Superior temporal gyrus (tissue), 1 donor: ENCODE measurements at regions not wholly inside any gene's neighbourhood (a gene's known extent, or its start where the extent isn't known, plus 50 kb on each side); places are given as distances from the start of the nearest gene placed in this dataset.
A peak's percentile ranks its signal among the peaks of the same experiment; 100 is the strongest.
"Not testable (repeated sequence)": the region's sequence is repeated elsewhere in the genome, so short reads cannot be mapped to it uniquely, and the experiment has no call there.

ENCODE experiments used
- DNase-seq: peaks from one replicate; pipeline ENCODE4 v3.0.0-alpha.2; 2016; ENCODE audit errors: extremely low spot score

DNA sequence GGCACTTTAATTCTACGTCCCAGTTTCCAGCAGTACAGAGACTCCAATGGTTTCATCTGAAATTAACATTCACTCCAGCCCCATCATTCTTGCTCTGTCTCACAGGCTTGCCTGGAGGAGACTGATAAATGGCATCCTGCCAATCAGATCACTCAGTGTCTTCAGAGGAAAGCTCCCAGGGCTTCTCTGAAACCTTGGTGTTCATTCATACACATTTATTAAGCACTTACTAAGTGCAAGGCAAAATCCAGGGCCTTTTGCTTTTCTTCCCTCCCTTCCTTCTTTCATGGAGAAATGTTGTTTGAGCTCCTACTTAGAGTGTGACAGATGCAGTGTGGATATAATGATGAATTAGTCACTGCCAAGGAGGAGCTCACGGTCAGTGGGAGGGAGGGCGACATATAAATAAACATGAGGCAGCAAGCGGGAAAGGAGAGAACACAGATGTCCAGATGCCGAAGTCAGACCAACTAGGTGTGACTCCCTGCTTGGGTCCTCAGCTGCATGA lies 106.7 kb upstream of the DTNBP1 start:
- DNase-seq: peak; percentile 22

DNA sequence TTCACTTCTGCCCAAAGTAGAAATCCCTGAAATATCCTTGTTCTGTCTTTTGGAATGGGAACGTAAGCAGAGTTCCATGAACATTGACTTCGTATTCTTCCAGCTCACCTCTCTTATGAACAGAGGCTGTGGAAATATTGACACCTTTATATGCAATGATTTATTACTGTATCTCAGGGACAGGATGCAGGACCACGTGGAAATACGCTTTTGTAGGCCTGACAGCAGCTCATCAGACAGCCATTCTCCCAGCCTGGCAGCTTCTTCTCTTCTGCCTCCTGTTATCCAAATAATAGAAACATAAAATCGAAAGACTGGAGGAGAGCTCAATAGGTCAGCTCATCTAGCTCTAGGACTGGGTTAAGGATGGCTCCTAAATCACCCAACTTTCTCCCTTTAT lies 106.2 kb upstream of the DTNBP1 start:
- no peak for DNase-seq

DNA sequence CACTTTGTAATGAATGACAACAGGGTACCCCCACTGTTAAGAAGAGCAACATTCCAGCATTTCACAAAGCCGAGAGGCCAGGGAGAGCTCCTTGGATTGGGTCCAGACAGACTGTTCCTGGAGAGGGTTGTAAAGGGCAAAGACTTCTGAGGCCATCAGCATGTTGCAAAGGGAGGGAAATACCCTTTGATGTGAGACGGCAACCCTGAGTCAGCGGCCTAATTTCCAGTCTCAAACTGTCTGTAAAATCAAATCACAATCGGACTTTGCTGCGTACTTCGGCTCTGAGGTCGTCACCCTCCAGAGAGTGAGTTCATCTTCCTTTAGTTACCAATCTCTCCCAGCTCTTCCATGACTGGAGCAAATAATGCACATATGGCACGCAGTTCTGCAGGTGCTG lies 101.0 kb upstream of the DTNBP1 start:
- no peak for DNase-seq

DNA sequence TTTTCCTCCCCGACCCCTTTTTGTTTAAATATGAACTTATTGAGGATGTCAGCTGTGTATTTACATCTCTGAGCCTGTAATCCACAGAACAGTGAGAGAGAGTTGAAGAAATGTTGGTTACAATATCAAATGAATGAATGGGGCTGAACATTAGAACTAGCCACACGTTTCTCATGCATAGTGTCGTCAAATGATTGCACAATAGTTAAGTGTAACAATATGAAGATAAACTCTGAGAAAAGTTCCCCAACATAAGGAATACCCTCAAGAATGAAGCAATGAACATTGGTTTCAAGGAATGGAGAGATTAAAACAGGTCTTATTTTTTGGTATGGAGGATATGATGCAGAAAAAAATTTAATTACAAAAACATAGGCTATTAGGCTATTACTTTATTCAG lies 100.5 kb upstream of the DTNBP1 start:
- DNase-seq: no peak

DNA sequence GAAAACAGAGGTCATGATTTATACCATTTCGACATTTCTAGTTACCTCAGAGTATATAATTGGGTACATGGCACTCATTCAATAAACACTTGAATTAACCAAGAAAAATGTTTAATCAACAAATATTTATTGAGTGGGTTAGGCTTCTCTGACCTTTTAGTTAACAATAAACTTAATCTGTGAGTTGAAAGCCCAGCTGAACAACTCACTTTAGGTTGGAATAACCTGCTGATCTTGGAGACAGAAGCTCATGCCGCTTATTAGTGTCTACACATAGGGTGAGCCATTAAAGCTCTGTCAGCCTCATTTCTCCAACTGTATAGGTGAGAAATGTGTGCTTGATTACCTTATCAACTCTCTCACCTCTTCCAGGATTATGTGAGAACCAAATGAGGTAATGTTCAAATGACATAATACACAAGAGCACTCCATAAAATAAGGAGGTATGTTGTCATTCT lies 98.2 kb upstream of the DTNBP1 start:
- DNase-seq: no peak

DNA sequence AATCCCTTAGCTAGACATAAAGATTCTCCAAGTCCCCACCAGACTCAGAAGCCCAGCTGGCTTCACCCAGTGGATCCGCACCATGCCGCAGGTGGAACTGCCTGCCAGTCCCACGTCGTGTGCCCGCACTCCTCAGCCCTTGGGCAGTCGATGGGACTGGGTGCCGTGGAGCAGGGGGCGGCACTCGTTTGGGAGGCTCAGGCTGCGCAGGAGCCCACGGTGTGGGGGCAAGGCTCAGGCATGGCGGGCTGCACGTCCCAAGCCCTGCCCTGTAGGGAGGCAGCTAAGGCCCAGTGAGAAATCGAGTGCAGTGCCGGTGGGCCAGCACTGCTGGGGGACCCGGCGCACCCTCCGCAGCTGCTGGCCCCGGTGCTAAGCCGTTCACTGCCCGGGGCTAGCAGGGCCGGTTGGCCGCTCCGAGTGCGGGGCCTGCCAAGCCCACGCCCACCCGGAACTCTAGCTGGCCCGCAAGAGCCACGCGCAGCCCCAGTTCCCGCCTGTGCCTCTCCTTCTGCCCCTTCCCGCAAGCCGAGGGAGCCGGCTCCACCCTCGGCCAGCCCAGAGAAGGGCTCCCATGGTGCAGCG lies 95.9 kb upstream of the DTNBP1 start:
- no peak for DNase-seq

DNA sequence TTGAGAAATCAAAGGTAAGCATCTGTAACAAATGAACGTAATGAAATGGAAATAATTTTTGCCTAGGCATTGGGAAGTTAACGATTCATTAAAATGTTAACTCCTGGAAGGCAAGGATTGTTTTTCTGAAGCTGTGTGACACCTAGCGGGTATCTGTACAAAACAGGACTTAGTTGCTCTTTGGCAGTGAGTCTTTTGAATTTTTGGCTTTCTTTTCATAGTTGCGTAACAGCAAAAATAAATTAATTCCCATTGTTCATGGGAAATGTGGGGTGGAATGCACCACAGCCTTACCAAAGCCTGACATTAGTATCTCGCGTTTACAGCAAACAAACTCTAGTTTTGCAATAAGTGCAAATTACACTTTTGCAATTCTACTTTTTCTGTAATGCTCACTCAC lies 92.7 kb upstream of the DTNBP1 start:
- no peak for DNase-seq

DNA sequence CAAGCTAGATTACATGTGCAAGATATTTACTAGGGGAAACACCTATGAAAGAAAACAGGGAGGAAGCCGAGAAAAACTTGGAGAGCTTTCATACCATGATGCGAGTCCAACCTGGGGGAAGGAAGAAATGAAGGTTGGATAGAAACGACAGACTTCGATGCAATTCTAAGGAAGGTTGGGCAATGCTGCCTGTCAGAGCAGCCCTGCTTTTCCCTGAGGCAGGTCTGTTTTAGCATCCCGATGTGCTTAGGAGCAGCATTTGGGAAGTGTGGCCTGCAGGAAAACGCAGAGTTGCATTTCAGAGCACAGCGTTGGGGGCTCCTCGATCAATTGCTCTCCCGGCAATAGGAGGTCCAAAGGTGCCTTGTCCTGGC lies 91.9 kb upstream of the DTNBP1 start:
- DNase-seq: no peak

DNA sequence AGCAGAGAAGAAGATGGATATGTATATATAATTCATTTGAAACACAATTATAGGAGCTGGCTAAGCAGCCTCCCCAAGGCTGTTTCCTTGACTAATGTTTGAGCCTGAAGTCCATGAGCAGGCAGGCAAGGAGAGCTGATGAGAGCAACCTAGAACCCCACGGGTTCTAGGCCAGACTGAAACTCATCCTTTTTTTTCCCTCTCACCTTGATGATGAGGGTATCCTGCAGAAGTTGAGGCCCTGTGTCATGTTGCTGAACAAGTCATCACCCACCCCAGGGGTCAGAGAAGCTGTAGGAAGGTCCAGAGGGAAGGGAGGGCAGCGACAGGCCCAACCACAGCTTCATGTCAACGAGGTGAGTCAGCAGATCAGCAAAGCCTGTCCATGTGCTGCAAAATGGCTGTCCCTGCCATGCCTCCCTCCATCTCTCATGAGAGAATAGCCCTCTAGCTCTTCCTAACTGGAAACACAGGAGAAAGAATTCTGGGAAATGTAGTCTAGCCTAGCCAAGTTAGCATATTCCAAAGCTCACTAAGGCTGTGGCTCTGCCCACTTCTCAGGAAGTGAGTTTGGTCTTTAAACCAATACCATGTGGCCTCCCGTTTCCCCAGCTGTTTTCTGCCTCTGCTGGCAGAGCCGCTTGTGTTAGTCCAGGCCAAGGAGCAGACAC lies 91.3 kb upstream of the DTNBP1 start:
- no peak for DNase-seq

DNA sequence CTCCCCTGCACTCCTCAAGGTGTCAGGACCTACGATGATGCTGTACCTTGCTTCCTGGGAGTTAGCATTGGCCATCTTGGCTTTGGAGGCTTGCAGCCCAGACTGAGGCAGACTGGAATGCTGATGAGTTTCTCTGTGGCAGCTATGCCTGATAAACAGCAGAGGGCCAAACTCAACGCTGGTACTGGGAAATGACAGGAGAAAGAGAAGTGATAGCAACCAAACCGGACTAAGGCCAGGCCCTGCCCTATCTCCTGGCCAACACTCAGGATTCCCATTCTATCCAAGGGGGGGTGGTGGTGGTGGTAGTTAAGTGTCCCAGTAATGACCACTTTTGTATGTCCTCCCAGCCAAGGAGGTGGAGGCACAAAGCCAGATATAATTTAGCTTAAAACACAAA lies 90.0 kb upstream of the DTNBP1 start:
- no peak for DNase-seq

DNA sequence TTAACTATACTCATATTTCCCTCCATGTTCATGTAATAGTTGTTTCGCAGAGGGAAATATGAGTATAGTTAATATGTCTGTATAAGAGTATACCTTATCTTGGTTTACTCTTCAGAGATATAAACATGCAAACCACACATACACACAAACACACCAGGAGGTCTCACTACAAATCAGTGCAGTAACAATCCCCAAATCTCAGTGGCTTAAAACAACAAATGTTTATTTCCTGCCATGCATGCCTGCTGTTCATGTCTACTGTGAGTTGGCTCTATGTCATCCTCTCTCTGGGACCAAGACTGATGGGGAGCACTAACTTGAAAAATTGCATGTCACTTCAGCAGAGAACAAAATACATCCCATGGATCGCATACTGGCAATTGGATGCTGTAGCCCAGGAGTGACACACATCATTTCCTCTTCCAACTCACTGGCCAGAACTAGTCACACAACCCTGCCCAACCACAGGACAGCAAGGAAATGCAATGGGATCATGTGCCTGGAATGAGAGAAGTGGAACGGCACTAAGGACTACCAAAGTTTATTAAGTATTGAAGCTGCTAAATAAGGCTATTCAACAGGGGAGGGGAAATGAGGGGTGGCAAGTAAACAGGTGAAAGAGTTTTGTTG lies 89.0 kb upstream of the DTNBP1 start:
- no peak for DNase-seq

DNA sequence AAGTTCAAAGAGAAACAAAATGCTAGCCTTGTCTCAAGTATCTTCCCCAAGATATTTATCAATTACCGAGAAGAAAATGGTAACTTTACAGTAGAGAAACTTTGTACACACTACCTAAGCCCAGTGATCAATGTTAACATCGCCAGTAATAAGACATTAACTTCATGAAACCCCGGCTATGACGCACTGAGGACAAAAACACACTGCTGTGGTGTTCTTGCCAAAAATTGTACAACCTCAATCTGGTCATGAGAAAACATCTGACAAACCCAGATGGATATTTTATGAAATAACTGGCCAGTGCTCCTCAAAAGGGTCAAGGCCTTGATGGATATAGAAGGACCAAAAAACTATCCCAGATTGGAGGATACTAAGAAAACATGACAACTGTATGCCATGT lies 85.5 kb upstream of the DTNBP1 start:
- no peak for DNase-seq

DNA sequence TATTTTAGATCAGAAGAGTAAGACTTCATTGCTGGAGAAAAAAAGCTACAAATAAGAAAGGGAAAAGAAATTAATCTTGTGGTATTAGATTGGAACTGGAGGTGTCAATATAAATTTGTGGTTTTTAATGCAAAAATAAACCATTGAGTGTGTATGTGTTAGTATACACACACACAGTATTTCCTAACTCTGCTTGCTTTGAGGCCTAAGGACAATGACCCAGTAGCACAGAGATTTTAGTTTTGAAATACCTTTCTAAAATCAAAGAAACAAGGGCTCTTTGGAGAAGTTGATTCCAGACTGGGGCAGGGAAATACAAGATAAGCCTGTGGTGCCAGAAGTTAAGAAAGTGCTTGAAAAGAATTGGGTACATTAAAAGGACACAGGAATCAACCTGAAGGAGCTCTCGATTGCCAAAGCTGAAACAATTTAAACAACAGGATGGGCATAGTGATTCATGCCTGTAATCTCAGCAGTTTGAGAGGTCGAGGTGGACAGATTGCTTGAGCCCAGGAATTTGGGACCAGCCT lies 84.6 kb upstream of the DTNBP1 start:
- DNase-seq: no peak

DNA sequence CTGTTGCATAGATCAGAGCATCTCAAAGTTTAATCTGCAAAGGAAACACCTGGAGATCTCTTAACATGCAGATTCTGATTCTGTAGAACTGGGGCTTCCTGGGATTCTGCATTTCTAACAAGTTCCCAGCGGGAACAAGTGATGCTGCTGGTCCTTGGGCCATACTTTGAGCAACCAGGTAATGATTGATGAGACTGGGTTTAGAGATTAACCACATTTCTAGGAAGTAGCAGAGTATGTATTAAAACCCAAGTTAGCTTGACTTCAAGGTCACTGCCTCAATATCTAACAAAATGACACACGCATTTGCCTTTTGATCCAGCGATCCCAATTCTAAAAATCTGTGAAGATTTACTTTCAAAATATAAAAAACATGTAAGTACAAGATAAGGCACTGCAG lies 83.0 kb upstream of the DTNBP1 start:
- no peak for DNase-seq

DNA sequence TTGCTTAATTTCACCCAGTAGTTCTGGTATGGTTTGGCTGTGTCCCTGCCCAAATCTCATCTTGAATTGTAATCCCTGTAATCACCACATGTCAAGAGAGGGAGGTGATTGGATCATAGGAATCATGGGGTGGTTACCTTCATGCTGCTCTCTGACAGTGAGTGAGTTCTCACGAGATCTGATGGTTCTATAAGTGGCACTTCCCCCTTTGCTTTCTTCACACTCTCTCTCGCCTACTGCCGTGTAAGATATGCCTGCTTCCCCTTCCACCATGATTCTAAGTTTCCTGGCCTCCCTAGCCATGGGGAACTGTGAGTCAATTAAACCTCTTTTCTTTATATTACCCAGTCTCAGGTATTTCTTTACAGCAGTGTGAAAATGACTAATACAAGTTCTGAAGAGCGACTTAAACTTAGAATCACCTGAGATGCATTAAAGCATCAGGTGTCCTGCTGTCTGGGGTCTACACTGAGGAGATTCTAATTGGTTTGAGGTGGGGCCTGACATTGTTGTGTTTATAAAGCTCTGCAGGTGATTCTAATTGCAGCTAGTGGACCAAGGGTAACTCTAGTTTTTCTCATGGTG lies 82.1 kb upstream of the DTNBP1 start:
- no peak for DNase-seq

DNA sequence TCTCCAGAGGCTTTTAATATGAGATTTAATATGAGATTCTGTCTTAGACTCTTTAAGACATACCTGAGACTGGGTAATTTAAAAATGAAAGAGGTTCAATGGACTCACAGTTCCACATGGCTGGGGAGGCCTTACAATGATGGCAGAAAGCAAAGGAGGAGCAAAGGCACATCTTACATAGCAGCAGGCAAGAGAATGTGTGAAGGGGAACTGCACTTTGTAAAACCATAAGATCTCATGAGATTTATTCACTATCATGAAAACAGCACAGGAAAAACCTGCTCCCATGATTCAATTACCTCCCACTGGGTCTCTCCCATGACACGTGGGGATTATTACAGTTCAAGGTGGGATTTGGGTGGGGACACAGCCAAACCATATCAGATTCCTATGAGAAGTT lies 79.2 kb upstream of the DTNBP1 start:
- DNase-seq: not testable (repeated sequence)

DNA sequence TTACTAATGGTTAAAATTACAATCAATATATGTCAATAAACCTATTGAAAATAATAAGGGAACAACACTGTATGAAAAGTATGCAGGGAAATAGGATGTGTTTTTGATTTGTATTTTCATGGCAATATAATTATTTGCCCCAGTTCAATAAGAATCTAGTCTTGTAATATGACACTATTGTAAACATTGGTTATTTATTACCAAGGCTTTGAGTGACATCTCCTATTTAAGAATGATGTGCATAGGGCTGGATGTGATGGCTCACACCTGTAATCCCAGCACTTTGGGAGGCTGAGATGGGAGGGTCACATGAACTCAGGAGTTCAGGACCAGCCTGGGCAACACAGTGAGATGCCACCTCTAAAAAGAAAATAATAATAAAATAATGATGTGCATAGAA lies 78.6 kb upstream of the DTNBP1 start:
- no peak for DNase-seq

DNA sequence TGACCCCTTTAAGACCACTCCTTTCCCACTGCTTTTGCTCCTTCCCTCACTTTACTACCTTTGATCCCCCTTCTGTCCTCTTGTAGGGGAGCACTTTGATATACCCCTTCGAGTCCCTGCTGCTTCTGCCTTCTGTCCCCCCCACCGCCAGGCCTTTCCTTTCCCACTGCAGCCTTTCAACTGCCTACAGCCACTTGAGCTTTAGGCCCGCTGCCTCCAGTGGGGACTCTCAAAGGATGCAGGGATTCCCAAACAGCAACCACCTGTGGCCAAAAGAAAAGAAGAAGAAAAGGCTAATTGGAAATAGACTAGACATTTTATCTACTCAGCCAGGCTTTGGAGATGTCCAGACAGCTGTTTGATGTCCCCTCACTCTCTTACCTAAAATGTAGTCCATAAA lies 77.0 kb upstream of the DTNBP1 start:
- DNase-seq: no peak

DNA sequence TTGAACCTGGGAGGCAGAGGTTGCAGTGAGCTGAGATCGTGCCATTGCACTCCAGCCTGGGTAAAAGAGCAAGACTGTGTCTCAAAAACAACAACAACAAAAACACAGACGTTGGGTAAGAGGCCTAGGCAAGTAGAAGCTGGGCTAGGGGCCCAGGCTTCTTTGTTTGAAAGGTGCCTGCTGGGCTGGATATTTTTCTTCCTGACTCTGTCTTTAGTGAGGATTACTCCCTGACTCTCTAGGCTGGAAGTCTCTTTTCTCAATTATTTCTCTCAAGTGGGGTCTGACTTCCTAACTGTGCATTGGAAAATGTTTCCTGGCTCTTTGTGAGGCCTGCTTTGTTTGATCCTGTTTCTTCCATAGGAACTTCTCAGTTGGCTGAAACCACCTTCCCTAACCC lies 76.5 kb upstream of the DTNBP1 start:
- DNase-seq: no peak

DNA sequence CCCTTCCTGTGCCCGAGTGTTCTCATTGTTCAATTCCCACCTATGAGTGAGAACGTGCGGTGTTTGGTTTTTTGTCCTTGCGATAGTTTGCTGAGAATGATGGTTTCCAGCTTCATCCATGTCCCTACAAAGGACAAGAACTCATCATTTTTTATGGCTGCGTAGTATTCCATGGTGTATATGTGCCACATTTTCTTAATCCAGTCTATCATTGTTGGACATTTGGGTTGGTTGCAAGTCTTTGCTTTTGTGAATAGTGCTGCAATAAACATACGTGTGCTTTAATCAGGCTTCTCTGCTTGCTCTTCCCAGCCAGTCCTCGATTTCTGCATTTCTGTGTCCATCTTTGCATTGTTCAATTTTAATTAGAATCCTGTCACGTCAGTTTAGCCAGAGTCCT lies 75.4 kb upstream of the DTNBP1 start:
- not testable (repeated sequence) for DNase-seq

DNA sequence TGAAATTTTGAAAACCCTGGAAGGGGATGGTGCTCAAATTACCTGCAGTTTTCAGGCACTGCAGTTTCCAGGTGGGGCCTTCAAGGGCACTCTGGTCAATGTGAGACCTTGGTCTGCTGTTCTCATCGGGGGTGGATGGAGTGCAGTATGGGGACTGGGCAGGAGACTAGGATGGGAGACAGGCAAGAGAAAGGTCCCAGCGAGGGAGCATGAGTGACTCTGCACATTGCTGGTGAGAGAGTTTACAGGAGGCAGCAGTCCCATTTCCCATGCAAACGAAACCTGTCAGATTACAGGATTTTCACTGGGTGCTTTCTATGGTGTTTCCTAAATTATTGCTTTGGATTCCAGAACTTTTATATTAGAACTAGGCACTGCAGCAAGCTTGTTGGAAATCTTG lies 73.5 kb upstream of the DTNBP1 start:
- no peak for DNase-seq

DNA sequence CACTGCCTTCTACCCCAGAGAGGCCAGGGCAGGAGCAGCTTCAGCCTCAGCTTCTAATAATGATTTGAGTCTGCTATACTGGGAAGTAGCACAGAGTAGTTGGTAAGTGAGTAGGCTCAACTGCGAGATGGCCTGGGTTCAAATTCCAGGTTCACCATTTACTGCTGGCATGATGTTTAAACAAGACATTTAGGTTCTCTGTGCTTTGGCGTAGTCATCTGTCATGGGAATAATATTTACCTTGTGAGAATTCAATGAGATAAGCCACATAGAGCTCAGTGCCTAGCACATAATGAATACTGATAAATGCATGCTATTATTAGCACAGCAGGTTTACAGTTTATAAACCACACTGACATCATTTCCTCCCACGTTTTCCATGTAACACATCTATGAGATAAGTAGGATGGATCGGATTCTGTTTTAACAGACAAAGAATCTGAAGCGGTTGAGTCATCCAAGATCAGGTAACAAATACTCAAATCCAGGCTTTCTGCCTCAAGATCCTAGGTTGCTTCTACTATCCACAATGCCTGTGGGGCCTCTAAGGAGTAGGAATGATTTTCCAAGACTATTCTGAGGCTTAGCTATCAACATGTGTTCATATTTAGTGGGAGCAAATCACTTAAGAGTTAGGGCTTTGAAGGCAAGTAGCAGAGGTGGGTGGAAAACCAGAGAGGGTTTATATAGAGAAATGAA lies 72.9 kb upstream of the DTNBP1 start:
- DNase-seq: peak; percentile 16
